Epithelial cell of prostate (primary cell): ENCODE measurements at regions not wholly inside any gene's neighbourhood (a gene's known extent, or its start where the extent isn't known, plus 50 kb on each side); places are given as distances from the start of the nearest gene placed in this dataset.

Experiments used
- DNase-seq: peaks from one replicate; pipeline ENCODE4 v3.0.0-alpha.2; 2011; ENCODE audit warnings: low read depth, low spot score
- H3K27ac ChIP-seq: fragments of 450-650 bp; 2 replicates; pipeline ENCODE4 v1.5.1; 2017; ENCODE audit warnings: mild to moderate bottlenecking

DNA sequence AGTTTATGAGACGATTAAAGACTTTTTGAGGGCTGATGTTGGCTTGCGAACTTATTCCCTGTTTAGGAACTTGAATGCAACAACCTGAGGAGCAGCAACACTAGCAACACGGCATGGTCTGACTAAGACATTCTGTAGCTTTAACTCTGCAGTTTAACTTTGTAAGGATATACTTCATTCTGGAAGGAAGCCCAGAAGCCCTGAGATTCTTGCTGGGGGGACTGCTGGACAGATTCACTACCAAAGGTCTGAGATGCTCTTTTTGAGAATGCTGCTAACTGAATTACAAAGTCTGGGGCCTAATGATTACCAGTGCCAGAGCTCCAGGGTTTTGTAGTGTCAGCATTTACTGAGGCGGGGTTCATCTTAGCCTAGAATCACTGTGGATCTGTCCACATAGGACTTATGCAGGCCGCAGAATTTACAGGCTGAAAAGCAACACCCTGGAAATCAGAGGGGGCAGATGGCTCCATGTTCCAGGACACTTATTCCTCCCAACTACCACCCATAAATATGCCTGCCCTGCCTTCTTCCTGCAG, 537.1 kb upstream of the CDH18 start:
- no peak overlapping the region for H3K27ac ChIP-seq
- no peak for DNase-seq

- no peak overlapping the region for H3K27ac ChIP-seq
- DNase-seq: no peak
These were observed 535.0 kb upstream of the CDH18 start for GRCh38 chr5:20522905-20523482.

DNA sequence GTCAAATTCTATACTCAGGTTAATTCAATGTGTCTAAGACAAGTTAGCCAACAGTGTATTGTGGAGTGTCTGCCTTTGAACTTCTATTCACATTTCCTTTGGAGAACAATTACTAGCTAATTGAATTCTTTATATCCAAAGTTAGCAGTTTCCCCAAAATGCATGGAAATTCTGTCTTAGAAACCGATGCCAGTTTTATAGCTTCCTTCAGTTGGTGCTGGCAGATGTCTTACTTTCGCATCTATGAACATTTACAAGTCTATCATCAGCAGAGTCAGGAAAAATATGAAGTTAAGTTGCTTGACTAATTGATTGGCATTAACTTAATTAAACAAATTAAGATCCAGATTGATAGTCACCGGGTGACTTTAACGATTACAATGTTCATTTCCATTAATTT, 527.6 kb upstream of the CDH18 start:
- H3K27ac ChIP-seq: no peak overlapping the region
- no peak for DNase-seq

- no peak overlapping the region for H3K27ac ChIP-seq
- no peak for DNase-seq
These were observed 526.1 kb upstream of the CDH18 start for GRCh38 chr5:20514145-20514544.

DNA sequence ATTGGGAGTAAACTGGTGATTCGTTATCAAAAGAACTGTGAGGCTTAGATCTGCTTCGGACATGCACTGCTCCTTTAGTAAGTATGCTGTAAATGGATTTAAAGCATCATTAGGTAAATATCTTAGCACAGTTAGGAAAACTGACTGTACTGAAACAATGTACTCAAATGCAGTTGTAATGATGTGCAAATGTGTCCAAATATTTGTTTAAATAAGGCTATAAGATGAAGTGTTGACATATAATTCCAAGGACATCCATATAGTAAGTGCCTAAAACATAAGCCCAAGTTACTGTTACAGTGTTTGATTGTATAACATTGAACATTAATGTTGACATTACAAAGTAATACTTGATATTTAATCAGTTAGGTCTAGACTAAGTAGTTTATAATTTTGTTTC, 512.5 kb upstream of the CDH18 start:
- no peak for DNase-seq
- no peak overlapping the region for H3K27ac ChIP-seq

- H3K27ac ChIP-seq: no peak overlapping the region
- DNase-seq: no peak
These were observed 510.9 kb upstream of the CDH18 start for GRCh38 chr5:20498926-20499325.

- DNase-seq: no peak
- no peak overlapping the region for H3K27ac ChIP-seq
These were observed 510.1 kb upstream of the CDH18 start for GRCh38 chr5:20498102-20498501.

DNA sequence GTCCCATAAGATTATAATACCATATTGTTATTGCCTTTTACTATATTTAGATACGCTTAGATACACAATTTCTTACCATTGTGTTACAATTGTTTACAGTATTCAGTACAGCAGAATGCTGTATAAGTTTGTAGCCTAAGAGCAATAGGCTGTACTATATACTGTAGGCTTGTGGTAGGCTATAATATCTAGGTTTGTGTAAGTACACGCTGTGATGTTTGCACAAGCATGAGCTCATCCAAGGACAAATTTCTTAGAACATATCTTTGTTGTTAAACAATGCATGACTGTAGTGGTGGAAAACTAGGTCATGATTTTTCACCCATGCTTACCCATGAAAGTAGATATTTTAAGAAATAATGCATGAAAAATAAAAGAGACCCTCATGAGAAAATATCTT, 509.4 kb upstream of the CDH18 start:
- H3K27ac ChIP-seq: no peak overlapping the region
- DNase-seq: peak; percentile 5

- H3K27ac ChIP-seq: no peak overlapping the region
- no peak for DNase-seq
These were observed 506.7 kb upstream of the CDH18 start for GRCh38 chr5:20494706-20495105.

DNA sequence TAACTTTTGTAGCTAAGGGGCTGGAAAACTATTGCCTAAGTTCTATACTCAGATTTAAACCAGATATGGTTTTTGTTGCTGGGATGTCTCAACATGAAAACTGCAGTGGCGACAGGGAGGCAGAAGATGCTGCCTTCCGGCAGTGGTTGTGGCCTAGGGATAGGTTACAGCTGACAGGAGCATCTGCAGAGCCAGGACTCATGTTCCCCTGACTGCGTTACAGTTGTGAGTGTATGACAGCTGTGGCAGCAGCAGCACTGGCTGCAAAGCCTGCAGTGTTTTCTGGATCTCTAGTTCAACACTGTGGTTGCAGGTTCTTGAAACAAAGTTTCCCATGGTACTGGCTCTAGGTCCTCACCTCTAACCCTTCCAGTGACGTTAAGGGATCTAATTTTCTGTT, 498.8 kb upstream of the CDH18 start:
- no peak for DNase-seq
- no peak overlapping the region for H3K27ac ChIP-seq

- no peak overlapping the region for H3K27ac ChIP-seq
- DNase-seq: no peak
These were observed 488.0 kb upstream of the CDH18 start for GRCh38 chr5:20476016-20476415.

DNA sequence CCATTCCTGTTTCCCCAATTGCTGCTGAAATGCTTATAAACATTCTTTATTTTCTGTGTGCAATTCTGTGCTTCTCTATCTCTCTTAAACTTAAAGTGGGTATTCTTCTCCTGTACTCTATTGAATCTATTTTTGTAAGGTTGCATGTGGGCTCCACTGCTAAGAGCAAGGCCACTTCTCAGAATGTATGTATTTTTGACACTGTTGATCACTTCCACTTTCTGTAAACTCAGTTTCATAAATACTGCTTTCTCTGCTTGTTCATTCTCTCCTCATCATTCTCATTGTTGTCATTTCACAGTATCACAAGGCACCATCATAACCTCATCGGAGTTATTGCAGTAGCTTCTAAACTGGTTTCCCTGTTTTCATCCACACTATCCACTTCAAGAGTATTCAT, 483.0 kb upstream of the CDH18 start:
- no peak overlapping the region for H3K27ac ChIP-seq
- DNase-seq: no peak

DNA sequence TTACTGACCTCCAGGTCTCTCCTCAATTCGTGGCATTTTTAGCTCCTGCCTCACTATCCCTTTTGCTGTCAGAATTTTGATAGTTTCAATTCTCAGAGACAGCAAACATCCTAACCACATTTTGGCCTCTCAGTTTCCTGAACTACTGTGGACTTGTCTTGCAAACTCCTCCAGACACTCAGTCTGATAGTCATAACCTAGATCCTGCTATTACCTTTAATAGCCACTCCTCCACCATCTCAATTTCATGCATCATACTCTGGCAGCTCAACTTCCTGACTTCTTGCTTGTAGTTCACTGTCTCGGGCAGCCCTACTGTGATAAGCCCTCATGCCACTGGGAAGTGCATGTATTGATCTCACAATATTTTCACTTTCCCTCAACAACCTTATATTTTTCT, 481.8 kb upstream of the CDH18 start:
- no peak for DNase-seq
- no peak overlapping the region for H3K27ac ChIP-seq

GRCh38 chr5:20469390-20469789, 481.4 kb upstream of the CDH18 start:
- H3K27ac ChIP-seq: no peak overlapping the region
- no peak for DNase-seq

DNA sequence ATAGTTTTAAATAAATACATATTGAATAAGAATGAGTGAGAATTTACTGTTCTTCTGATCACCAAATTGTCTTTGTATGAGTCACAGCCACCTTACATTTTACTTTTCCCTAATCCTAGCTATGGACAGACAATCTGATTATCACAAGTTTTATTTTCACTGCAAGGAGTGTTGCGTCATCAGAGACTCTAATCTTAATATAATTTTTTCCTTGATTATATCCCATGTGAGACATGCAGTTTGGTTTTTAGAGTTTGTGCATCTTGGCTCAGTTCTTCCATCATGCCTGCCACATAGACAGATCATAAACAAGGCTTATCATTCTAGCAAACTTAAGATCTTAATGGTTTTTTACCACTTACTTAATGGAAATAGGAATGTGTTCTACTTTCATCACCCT, 478.5 kb upstream of the CDH18 start:
- H3K27ac ChIP-seq: no peak overlapping the region
- no peak for DNase-seq

- H3K27ac ChIP-seq: no peak overlapping the region
- DNase-seq: no peak
These were observed 475.2 kb upstream of the CDH18 start for GRCh38 chr5:20463206-20463605.

DNA sequence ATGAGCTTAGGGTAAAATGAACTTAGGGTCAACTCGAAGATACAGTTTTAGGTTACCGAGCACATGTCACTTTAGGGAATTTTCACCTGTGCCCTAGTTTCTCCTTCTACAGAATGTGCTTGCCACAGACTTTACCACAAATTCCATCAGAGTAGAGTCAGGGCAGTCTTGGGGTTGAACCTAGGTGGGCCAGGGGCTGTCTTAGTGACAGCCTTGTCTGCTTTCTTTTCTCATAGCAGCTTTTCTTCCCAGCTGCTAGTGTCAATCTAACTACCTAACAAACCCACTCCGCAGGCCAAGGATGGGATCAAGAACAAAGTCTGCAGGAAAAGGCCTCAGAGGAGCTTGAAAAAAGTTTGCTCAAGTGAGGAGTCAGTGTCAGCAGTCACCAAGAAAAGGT, 458.1 kb upstream of the CDH18 start:
- no peak overlapping the region for H3K27ac ChIP-seq
- DNase-seq: no peak

- no peak overlapping the region for H3K27ac ChIP-seq
- DNase-seq: no peak
These were observed 457.4 kb upstream of the CDH18 start for GRCh38 chr5:20445326-20445860.

DNA sequence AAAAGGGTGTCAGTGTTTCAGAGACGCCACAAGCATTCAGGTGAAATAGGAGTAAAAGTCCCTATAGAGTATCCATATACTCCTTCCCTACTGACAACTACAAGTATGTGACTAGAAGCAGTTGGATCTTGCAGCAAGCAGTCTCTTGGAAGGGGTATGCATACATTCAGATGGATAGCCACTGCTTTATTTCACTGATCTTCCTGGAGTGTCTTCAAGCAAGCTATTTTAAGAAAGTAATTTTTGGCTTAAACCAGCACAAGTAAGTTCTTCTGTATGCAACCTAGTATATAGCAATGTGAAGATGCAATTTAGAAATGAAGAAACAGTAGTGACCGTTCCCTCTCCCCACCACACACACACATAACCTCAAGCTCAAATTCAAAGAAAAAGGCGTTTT, 446.8 kb upstream of the CDH18 start:
- H3K27ac ChIP-seq: no peak overlapping the region
- DNase-seq: no peak

- no peak overlapping the region for H3K27ac ChIP-seq
- DNase-seq: no peak
These were observed 433.1 kb upstream of the CDH18 start for GRCh38 chr5:20420991-20421595.
